G401.6 (cell line): ENCODE measurements at regions not wholly inside any gene's neighbourhood (a gene's known extent, or its start where the extent isn't known, plus 50 kb on each side); places are given as distances from the start of the nearest gene placed in this dataset.

Experiments used
- FAIRE-seq: peaks from 2 replicates; lab custom pipeline; 2012; peaks lifted over from hg19 to GRCh38; lab: Jason Lieb, UNC

DNA sequence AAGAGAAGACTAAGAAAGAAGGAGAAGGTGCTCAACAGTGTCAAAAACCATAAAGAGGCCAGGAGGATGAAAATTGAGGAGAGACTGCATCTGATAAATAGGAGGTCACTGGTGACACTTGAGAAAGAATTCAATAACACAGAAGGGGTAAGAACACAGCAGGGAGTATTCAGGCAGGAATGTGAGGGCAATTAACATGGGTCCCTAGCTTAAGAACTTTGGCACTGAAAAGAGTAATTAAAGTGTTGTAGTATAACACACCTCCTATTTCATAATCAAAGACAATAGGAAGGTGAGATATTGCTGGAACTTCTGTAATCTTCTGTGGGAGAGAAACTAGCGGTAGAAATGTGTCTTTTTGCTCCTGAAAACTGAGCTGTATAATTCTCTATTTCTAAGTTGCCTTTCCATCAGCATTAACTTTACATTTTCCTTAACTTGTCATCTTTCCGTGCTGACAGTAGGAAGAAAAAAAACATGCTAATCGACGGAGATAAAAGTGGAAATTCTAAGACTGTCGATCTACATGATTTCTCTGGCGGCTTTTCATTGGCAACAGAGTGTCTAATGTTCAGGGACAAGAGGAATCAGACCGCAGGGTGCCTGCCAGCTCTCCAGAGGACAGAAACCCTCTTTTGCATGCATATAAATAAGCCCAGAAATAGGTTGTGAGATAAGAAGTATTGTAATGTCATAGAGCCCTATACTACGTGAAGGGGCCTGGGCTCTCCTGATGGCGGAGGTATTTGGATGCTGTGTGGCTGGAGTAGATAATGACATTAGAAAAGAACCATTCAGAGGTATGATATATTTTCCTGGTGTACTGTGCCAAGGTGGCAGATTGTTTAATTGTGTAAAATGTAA, 147.9 kb upstream of the GAP43 start:
- FAIRE-seq, result no peak

DNA sequence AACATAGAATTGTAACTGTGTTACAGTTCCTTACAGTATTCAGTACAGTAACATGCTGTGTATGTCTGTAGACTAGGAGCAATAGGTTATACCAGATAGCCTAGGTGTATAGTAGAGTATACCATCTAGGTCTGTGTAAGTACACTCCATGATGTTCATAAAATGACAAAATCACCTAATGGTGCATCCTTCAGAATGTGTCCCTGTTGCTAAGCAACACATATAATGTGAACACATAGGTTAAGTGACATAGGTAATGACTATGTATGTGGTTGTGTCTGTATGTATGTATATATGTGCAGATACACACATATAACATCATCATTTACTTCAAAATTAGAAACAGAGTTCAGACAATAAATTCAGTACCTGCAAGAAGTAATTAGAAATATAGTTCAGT, 146.8 kb upstream of the GAP43 start:
- FAIRE-seq, result no peak

DNA sequence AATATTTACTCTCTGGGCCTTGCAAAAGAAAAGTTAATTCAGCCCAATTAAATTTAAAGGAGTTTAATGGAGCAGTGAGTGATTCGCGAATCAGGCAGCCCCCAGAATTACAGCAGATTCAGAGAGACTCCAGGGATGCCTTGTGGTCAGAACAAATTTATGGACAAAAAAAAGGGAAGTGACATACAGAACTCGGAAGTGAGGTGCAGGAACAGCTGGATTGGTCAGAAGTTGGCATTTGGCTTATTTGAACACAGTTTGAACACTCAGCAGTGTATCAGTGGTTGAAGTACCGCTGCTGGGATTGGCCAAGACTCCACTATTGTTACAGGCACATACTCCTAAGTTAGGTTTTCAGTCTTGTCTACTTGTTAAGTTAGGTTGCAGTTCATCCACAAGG, 145.0 kb upstream of the GAP43 start:
- no peak for FAIRE-seq

DNA sequence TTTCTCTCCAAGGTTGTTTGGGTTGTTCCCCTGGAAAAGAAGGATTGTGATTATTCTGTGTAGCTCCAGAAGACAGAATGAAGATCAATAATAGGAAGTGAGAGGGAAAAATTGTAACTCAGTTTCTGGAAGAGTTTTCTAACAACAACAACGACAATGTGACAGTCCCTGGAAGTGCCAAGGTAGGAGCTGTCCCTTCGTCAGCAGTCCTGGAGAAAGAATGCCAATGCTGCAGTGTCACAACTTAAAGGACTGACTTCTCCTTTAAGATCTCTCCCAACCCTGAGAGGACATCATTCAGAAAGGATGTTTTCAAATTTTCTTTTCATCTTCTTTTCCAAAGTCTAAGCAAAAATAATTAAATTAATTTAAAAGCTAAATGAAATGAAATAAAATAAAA, 136.4 kb upstream of the GAP43 start:
- FAIRE-seq, result no peak

DNA sequence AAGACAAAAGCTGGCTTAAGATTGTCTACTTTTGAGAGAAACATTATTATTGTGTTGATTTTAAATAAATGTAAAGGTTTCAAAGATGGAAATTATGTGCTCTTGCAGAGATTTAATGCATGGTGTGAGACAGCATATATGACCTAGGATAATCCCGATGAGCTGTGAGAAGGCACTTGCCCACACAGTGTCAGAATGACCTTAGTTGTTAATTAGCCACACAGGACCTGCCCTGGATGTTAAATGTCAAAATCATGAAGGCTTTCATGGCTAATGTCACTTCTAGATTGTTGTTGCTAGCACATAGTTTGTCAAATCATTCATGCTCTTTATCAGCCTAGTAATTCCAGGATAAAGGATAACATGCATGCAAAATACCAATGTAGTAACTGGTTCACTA, 135.3 kb upstream of the GAP43 start:
- FAIRE-seq, result no peak

DNA sequence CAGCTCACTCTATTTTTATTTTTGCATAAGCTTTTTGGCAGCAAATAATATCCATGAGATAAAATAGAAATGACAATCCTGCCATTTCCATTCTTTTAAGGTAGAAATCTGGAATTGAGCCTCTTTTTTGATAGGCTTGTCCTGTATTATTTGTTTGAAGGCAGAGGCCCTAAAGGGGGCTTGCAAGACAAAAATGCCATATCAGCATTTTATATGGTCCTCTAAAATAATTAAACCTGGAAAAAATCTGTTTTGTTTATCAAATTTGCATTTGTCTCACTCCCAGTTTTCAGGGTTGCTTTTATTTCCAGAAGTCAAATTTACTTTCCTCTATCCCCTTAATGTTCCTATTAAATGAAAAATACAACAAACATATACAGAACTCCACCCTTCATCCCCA, 134.9 kb upstream of the GAP43 start:
- FAIRE-seq, result no peak

DNA sequence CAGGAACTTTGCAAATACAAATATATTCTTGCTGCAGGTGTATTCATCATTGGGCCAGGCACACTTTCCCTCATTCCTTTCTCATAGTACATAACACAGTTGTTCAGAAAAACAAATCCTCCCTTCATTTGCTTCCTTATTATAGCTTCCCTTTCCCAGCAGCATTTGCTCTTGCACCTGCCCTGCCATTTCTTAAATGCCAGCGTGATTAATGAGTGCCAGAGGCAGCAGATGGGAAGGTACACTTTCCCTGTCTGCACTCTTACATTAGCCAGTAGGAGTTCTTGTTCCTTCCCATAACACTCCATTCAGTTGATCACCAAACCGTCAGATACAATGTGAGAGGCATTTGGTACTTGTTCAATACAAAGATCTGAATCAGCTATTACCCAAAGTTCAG, 128.5 kb upstream of the GAP43 start:
- FAIRE-seq, result no peak

DNA sequence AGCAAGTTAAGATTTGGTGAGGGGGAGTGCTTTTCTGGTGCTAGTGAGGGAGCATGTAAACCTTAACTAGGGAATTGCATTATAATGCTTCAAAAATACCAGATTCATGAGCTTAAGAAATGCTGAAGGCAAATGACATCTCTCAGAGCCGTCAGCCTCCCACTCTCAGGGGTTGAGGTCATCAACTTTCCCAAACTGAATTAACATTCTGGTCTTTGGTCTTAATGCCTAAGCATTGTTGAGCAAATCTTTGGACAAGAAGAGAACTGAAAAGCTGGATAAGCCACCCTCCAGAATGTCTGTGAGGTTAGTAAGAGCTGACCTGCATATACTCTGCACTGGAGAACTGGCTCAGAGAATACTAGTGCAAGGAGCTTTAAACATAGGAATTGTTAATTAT, 124.9 kb upstream of the GAP43 start:
- no peak for FAIRE-seq

DNA sequence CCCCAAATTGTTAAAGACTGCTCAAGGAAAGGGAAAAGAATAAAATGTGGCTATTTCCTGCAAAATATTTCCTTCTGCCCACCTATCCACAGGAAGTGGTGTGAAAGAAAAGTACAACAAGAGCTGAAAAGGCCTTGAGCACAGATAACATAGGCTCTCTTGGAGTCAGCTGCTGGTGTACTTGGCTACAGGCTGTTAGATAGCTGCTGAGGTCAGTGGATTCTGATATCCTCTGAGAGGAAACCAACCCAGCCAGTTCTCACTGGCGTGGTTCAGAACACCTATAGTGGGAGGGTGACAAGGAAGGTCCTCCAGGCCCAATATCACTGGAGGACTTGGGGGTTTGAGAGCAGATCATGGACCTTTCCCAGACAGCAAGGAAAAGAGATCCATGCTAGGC, 124.4 kb upstream of the GAP43 start:
- FAIRE-seq, result no peak

DNA sequence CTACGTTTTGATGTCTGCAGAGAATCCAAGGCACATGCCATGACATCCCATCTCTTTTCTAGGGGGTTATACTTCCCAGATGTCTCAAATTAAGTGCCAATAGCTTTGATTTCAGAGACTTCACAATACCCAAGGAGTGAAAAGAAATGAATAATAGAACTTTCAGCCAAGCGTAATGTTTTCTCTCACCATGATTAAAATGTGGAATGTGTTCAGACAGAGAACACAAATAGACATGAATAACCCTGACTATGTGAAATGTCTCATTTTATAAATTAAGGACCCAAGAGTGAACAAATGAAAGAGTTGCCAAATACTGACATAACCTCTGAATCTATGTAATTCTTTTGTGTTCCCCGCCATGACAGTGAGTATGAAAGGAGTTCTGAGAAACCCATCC, 123.6 kb upstream of the GAP43 start:
- no peak for FAIRE-seq

DNA sequence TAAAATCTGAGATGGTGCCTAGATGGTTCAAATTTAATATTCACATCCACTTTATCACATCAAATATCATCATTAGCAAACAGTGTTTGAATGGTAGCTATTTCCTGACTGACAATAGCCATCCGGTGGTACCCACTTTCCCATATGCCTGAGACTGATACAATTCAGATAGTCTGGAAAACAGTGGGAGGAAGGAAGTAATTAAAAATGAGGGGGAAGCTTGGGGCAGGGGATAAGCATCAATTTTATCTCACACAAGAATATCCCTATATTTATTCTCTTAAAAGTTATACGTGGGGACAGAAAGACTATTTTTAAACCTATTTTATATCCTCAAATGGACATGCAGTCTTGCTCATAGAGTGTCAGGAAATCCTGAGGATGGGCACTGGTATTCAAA, 122.5 kb upstream of the GAP43 start:
- FAIRE-seq, result no peak

DNA sequence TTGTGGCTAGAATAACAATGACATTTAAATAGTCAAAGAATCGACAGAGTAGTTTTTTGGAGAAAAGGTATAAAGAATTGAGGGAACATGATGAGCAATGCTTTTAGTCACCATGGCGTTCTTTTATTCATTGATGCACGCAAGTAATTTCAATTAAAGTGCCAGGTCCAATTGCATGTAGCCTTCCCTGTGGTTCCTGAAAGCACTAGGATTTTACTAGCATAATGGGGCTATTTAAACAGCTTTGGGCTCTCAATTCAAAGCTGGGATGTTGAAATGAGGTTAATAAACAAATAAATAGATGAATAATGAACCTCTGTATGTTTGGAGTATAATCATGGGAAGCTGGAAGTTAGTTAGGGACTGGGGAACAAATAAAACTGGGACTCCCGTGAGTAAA, 121.2 kb upstream of the GAP43 start:
- FAIRE-seq, result no peak

DNA sequence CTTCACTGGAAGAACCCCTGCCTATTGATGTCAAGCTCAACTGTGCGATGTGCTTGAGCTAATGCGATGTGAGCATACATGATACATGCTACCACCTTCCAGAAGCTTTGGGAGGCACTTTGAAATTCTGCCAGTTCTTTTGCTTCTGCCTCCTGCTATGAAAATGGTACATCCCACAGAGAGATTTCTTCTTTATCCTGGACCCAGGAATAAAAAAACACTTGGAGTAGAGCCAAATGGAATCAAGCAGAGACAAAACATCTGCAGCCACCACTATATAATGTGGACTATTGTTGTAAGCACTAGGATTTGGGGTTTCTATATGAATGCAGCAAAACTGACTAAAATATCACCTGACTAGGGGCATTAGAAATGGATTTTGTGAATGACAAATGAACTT, 119.9 kb upstream of the GAP43 start:
- no peak for FAIRE-seq

DNA sequence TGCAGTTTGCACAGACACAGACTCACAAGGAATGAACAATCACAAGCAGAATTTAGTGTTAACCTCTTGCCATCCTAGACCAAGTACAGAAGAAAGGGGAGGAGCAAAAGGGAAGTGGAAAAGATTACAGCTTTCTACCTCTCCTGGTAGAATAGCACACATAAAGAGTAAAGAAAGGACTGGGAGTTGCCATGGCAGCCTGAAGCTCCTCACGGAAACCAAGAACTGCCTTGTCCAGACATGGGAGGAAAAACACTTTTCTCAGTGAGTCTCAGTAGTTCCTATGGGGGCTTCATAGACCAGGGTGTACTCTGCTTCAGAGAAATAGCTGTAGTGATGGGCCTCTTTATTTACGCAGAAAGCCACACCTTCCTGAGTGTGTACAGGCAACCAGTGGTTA, 114.7 kb upstream of the GAP43 start:
- no peak for FAIRE-seq

DNA sequence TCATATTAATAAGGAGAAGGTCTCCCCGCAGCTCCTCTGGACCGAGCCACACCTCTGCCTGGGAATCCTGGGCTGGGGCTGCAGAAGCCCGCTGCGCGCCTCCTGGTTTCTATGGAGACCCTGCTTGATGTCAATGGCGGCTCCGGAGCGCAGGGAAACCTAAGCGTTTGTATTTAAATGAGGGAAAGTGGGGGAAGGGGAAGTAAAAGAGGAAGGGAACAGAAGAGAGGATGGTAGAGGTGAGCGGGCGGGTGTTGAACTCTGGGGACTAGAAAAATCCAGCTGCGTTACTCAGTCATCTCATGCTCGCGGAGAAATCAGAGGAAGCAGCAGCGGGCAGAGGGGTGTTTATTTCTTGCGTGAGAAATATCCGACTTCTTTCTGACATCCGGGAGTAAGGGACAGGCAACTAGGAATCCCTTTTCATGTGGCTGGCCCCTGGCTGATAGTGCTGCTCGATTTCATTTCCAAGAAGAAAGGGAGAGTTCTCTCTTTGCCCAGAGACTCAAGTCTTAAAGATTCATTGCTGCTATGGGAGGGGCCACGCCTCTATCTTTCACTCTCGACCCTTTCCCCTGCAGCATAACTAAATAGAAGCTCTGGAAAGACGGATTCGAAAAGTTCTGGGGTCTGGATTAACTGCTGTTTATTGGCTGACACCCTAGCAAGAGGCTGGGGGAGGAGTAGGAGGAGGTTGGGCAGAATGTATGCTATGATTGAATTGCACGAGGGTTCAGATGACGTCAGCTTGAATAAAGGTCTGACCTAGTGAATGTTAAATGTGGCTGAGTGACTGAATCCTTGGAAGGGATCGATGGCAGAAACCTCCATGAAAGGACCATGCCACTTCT, 110.5 kb upstream of the GAP43 start:
- FAIRE-seq, result no peak

DNA sequence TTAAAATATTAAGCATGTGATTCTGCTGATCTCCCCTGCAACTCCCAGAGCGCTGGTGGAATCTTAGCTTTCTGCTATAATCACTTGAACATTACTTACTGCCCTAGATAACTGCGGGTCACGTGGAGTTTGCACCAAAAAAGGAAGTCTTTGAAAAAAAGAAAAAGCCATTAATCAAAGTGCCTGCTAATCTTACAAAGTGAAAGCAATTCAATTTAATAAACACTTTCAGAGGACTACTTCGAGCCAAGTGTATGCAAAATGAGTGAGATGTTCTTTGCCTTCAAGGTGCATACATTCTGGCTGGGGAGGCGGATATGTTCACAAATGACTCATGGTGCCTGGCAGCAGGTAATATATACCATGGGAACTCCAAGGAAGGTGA, 109.9 kb upstream of the GAP43 start:
- no peak for FAIRE-seq

DNA sequence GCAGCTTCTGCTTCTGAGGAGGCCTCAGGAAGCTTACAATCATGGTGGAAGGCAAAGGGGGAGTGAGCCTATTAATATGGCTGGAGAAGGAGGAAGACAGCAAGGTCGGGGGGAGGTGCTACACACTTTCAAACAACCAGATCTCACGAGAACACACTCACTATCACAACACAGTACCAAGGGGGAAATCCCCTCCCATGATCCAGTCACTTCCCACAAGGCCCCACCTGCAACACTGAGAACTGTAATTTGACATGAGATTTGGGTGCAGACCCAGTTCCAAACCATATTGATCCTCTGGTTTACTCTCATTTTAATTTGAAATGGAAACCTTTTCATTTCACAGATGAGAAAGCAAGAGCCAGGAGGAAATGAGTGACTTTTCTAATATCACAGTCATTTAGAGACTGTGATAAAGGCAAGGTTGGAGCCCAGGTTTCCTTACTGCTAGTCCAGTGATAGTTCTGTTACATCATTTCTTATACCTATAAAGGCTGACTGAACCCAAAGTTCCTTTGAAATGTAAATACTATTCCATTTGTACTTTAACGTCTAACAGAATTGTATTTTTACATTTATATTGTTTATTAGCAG, 105.8 kb upstream of the GAP43 start:
- FAIRE-seq, result no peak

DNA sequence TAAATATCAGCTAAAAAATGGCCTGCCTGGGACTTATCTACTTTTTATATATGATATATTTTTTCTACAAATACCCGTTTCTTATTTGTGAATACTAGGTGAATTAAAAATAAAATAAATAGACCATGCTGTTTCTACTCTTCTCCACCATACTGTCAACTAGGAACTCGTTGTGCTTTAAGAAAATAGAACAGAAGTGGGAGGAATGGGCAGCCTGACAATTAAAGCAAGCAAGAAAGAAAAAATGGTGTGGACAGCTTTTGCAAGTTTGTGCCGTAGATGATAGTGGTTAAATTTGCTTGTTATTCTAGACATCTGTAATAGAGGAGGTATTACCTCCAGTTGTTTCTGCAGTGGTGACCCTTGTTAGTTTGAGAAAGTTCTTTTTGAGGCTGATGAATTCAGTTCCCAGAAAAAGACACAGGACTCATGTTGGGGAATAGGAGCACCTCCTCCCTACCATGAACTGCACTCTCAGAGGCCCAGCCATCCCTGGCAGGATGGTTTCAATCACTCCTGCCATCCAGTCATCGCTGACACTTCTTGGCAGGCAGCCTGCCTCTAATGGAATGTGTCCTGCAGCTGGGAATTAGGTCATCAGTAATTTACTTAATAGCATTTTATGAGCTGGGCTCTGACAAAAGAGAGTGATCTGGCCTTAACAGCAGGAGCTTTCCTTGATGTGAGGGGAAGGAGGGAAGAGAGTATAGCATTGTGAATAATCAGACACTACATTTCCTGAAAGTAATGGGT, 105.0 kb upstream of the GAP43 start:
- no peak for FAIRE-seq

DNA sequence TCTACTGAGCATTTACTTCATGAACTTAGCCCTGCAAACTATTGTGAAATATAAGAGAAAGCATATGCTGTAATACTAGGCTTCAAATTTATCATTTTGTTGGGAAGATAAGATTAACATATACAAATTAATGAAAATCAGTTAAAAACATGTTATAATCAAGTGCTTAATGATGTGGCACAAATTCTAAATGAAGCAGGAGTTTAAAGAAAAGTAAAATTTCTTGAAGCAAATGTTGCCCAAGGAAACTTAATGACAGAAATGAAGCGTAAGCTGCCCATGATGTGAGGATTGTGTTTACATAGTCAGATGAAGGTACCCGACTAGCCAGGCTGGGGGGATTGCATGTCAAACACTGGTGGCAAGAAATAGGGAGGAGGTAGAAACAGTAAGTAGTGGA, 103.1 kb upstream of the GAP43 start:
- FAIRE-seq, result no peak

DNA sequence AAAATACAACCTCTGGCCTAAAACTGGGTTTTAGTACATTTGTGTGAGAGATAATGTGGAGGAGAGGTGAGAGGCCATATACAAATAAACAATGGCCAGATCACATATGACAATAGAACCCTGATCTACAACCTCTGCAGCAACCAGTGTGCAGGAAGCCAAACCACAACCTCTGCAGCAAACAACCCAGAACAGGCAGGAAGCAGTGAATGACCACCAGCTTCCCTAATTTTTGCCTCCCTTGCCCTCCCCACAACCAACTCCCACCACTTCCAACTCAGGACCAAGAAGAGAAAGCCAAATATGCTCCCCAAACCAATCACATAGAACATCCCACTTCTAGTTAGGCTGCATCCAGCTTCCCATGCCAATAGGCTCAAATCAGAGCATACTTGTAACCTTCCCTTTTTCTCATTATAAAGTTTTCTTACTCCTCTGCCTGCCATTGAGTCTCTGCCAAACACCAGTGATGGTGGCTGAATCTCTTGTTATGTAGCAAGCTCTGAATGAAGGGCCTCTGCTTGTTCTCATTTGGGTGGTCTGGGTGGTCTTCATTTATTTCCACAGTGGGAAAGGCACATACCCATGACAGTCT, 102.6 kb upstream of the GAP43 start:
- FAIRE-seq, result no peak

DNA sequence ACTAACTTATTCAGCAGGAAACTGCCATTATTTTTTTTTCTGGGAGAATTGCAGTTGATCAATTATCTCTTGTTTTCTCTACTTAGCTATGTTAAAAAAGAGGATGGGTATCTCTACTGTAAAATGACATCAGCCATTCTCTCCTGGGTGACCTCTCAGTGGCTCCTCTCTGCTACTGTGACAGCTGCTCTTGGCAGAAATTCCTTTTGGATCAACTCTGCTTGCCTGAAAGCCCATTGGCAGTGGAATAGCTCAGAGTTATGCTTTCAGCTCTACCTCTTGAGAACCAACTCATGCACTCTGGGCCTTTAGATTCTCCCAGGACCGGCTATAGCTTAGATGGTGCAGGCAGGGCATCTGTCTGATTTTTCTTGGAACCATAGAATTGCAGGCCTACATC, 99.9 kb upstream of the GAP43 start:
- no peak for FAIRE-seq

DNA sequence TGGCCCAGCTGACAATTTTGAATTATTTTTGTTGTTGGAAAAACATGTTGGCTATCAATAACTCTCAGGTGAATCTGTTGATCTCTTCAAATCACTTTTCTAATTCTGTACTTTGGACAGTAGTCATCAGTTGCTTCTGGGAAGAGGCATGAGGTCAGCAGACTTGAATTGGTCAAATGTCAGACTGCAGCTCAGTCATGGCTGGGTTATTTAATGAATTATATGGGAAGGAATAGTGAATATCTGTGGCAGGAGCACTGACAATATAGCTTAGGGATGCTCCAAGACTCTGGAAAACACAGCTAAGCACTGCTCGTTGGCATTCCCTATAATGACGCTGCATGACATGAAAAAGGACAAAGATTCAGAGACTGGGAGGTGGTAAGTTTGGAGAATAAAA, 98.8 kb upstream of the GAP43 start:
- no peak for FAIRE-seq
